ENCODE measurements at regions not wholly inside any gene's neighbourhood (a gene's known extent, or its start where the extent isn't known, plus 50 kb on each side); places are given as distances from the start of the nearest gene placed in this dataset.

DNA sequence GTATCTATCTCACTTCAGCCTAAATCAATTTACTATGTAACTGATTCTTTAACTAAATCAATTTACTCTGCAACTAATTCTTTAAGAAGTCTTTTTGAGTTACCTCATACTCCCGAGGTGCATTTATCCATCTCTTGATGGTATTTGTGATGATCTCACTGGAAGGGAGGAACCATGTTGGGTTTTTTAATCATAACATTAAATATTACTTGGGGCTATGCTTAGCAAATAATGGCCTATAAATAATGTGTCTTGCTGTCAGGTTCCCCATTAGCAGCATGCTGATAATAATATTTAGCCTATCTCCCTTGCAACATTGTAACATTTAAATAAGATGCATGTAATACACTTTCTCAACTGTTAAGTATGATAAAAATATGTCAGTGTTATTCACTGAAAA lies 411.3 kb downstream of the SLITRK1 start:
- TF ChIP-seq, protein P1, sequence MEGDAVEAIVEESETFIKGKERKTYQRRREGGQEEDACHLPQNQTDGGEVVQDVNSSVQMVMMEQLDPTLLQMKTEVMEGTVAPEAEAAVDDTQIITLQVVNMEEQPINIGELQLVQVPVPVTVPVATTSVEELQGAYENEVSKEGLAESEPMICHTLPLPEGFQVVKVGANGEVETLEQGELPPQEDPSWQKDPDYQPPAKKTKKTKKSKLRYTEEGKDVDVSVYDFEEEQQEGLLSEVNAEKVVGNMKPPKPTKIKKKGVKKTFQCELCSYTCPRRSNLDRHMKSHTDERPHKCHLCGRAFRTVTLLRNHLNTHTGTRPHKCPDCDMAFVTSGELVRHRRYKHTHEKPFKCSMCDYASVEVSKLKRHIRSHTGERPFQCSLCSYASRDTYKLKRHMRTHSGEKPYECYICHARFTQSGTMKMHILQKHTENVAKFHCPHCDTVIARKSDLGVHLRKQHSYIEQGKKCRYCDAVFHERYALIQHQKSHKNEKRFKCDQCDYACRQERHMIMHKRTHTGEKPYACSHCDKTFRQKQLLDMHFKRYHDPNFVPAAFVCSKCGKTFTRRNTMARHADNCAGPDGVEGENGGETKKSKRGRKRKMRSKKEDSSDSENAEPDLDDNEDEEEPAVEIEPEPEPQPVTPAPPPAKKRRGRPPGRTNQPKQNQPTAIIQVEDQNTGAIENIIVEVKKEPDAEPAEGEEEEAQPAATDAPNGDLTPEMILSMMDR (IDR thresholded peaks at IDR 0.05) = no peak
- no peak for TF ChIP-seq POLR2AphosphoS5 (IDR thresholded peaks at IDR 0.05)
